Lower leg skin (tissue), 4 donors: ENCODE measurements at regions not wholly inside any gene's neighbourhood (a gene's known extent, or its start where the extent isn't known, plus 50 kb on each side); places are given as distances from the start of the nearest gene placed in this dataset.

Source experiments
- DNase-seq, 2 donors: peaks; one replicate each; pipeline ENCODE4 v3.0.0-alpha.2; 2019; ENCODE audit warnings: low spot score in 2 of 2
- H3K4me3 ChIP-seq: fragments of 200-600 bp; sonication (generic); 2 replicates; pipeline ENCODE4 v1.5.1; 2017; ENCODE audit warnings: mild to moderate bottlenecking, low read depth; ENCODE audit not compliant: poor library complexity, severe bottlenecking
- CTCF ChIP-seq, 3 donors: fragments of 450-650 bp; IDR thresholded peaks; one replicate each; pipeline ENCODE4 v1.5.1; 2016; ENCODE audit warnings: antibody characterized with exemption in 3 of 3, mild to moderate bottlenecking in 3 of 3, moderate library complexity in 2 of 3
- POLR2A ChIP-seq, 2 donors: fragments of 450-650 bp; IDR thresholded peaks; one replicate each; pipeline ENCODE4 v1.6.1; 2016 to 2017; ENCODE audit warnings: antibody characterized with exemption in 2 of 2, mild to moderate bottlenecking in 1 of 2, moderate library complexity in 1 of 2
- WGBS, 2 donors: methylation state at CpG; one replicate each; pipeline ENCODE4 v1.1.5; 2018; 5-methylcytosine and 5-hydroxymethylcytosine counted together
- intact Hi-C: fragments of 100-400 bp; cut with DNase I; formaldehyde crosslinking; loops from one replicate; pipeline ENCODE4 v1.15.0; 2023; ENCODE audit warnings: low total_unique reads

GRCh38 chr3:22661121-22661700 lies 541.9 kb upstream of the UBE2E2 start:
- H3K4me3 ChIP-seq = no peak overlapping the region
- TF ChIP-seq CTCF (IDR thresholded peaks at IDR 0.05) (no peak), POLR2A (IDR thresholded peaks at IDR 0.05) (no peak)
- intact Hi-C loops = no loop called here
- WGBS, 2 donors = 74 to 78% methylated on average over 2 of the region's 2 CpGs
- no peak for DNase-seq

- intact Hi-C loops = no loop called here
- TF ChIP-seq POLR2A (IDR thresholded peaks at IDR 0.05) (no peak), CTCF (IDR thresholded peaks at IDR 0.05) (no peak)
- WGBS, 2 donors = 62 to 78% methylated on average over 2 of the region's 2 CpGs
- no peak overlapping the region for H3K4me3 ChIP-seq
- no peak for DNase-seq
Measured at GRCh38 chr3:22665528-22665927, 537.6 kb upstream of the UBE2E2 start.

- H3K4me3 ChIP-seq = no peak overlapping the region
- WGBS, 2 donors = 0 to 39% methylated on average over 1 of the region's 1 CpG
- no peak for DNase-seq
- TF ChIP-seq CTCF (IDR thresholded peaks at IDR 0.05) (no peak), POLR2A (IDR thresholded peaks at IDR 0.05) (no peak)
- intact Hi-C loops = no loop called here
Measured at GRCh38 chr3:22666736-22667135, 536.4 kb upstream of the UBE2E2 start.

GRCh38 chr3:22671848-22672247 lies 531.3 kb upstream of the UBE2E2 start:
- no peak for TF ChIP-seq CTCF (IDR thresholded peaks at IDR 0.05)
- no peak for TF ChIP-seq POLR2A (IDR thresholded peaks at IDR 0.05)
- intact Hi-C loops = no loop called here
- no peak overlapping the region for H3K4me3 ChIP-seq
- DNase-seq = no peak
- WGBS, 2 donors = 88 to 89% methylated on average over 1 of the region's 1 CpG

- TF ChIP-seq POLR2A (IDR thresholded peaks at IDR 0.05) (no peak), CTCF (IDR thresholded peaks at IDR 0.05) (no peak)
- intact Hi-C loops = no loop called here
- DNase-seq = no peak
- H3K4me3 ChIP-seq = no peak overlapping the region
- 64 to 79% methylated on average over 3 of the region's 3 CpGs for WGBS, 2 donors
Measured at GRCh38 chr3:22684739-22685138, 518.4 kb upstream of the UBE2E2 start.

GRCh38 chr3:22685597-22685996 lies 517.5 kb upstream of the UBE2E2 start:
- WGBS, 2 donors = 93 to 94% methylated on average over 2 of the region's 2 CpGs
- intact Hi-C loops = no loop called here
- DNase-seq = no peak
- H3K4me3 ChIP-seq = no peak overlapping the region
- no peak for TF ChIP-seq POLR2A (IDR thresholded peaks at IDR 0.05)
- TF ChIP-seq CTCF (IDR thresholded peaks at IDR 0.05) = no peak
